ENCODE measurements at regions not wholly inside any gene's neighbourhood (a gene's known extent, or its start where the extent isn't known, plus 50 kb on each side); places are given as distances from the start of the nearest gene placed in this dataset.

GRCh38 chr10:33760056-33760943 is 425.8 kb upstream of the NRP1 start:
- TF ChIP-seq CTCF (conservative IDR thresholded peaks at IDR 0.05; ENCODE audit: low read length) (no peak), EZH2phosphoT487 (IDR thresholded peaks at IDR 0.05; ENCODE audit: borderline replicate concordance) (no peak)
